KBM-7 (cell line): ENCODE measurements at regions not wholly inside any gene's neighbourhood (a gene's known extent, or its start where the extent isn't known, plus 50 kb on each side); places are given as distances from the start of the nearest gene placed in this dataset.

Experiments
- DNase-seq: peaks from one replicate; pipeline ENCODE4 v3.0.0-alpha.2; 2015
- in situ Hi-C: fragments of 300-500 bp; cut with MboI; formaldehyde crosslinking; loops from 2 replicates; pipeline ENCODE4 v1.14.3; 2020; ENCODE audit warnings: low sequenced_read_pairs, low pct_unique_long_range_greater_than_20kb, mixed read lengths

DNA sequence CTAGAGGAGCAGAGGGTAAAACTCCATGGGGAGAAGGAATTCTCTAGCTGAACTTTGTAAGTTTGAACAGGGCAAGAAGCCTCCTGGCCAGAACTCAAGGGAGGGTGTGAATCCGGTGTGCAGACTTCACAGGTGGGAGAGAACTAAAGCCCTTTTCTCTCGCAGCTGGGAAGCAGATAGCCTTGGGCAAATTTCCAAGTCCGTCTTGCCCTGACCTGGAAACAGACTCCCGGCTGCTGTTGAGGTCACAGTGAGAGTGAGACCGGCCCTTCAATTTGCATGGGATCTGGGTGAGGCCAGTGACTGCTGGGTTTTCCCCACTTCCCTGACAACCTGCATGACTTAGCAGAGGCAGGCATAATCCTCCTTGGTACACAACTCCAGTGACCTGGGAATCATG, 94.5 kb upstream of the ZNF827 start:
- DNase-seq: no peak
- in situ Hi-C loops: no loop called here

- DNase-seq: no peak
- in situ Hi-C loops: no loop called here
Observed at GRCh38 chr4:146032234-146032860, 93.7 kb upstream of the ZNF827 start.

DNA sequence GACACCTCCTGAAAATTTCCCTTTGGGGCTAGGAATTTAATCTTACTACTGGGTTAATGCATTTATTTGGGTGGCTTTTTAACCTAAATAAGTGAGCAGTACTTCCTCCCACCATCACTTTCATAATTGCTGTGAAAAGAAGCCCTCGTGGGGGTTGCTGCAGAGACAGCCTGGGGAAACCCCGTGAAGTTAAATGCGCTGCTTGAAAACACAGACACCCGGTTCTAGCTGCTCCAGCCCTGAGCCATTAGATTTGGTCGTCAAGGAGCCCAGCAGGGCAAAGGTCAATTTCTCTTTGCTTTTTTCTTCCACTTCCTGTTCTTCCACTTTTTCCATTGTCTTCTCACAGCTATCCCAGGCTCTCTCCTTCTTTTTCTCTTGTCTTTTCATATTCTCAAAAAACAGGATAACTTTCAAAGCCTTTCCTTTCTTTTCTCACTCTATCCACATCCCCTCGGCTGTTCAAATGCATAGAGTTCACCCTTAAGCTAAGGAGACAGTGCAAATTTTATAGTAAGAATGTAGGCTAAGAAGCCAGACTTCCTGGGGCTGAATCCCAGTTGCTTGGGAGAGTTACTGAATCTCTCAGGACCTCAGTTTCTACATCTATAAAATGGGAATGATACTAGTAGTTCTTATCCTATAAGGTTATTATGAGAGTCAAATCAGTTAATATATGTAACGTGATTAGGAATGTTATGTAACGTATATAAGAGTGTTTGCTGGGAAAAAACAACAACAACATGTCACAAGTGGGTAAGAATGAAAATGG, 91.5 kb upstream of the ZNF827 start:
- in situ Hi-C loops: no loop called here
- DNase-seq: no peak

DNA sequence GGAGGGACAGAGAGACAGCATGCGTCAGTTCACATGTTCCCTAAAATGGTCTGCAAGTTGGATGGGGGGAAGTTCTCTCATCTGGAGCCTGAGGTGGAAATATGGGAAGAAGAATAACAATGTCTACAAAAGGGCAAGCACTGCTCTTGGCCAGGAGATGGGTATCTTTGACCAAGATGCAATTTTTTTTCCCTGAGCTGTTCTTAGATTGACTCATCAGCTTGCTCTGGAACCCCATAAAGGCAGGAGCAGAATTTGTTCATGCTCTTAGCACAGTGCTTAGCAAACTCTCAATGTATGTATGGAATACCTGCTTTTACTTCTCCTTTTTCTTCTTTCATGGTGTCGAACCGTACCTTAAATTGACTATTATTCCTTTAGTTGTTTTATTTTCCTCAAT, 90.5 kb upstream of the ZNF827 start:
- no peak for DNase-seq
- in situ Hi-C loops: no loop called here

- no peak for DNase-seq
- in situ Hi-C loops: no loop called here
Observed at GRCh38 chr4:146027761-146028160, 89.1 kb upstream of the ZNF827 start.

- DNase-seq: no peak
Observed at GRCh38 chr4:146023334-146023967, 84.8 kb upstream of the ZNF827 start.

GRCh38 chr4:146022541-146022940, 83.9 kb upstream of the ZNF827 start:
- in situ Hi-C loops: no loop called here
- DNase-seq: no peak

More at GRCh38 chr4:146023334-146023967, 84.8 kb upstream of the ZNF827 start:
- in situ Hi-C loops: no loop called here

GRCh38 chr4:146018247-146018646, 79.6 kb upstream of the ZNF827 start:
- in situ Hi-C loops: no loop called here
- no peak for DNase-seq

- in situ Hi-C loops: no loop called here
- no peak for DNase-seq
Observed at GRCh38 chr4:146004730-146005129, 66.1 kb upstream of the ZNF827 start.

- in situ Hi-C loops: no loop called here
- no peak for DNase-seq
Observed at GRCh38 chr4:145988628-145989027, 50.0 kb upstream of the ZNF827 start.
